ENCODE measurements at regions not wholly inside any gene's neighbourhood (a gene's known extent, or its start where the extent isn't known, plus 50 kb on each side); places are given as distances from the start of the nearest gene placed in this dataset.

GRCh38 chr1:229869240-229869639 is 197.8 kb upstream of the GALNT2 start:
- DNase-seq (ENCODE audit: low read depth): no peak
- no peak for TF ChIP-seq CTCF (IDR thresholded peaks at IDR 0.05; ENCODE audit: low read depth, low read length, missing control alignments)
- no peak overlapping the region for H3K4me3 ChIP-seq (ENCODE audit: low read depth, low read length)

- TF ChIP-seq CTCF (IDR thresholded peaks at IDR 0.05; ENCODE audit: low read depth, low read length, missing control alignments): no peak
- H3K4me3 ChIP-seq (ENCODE audit: low read depth, low read length): no peak overlapping the region
- no peak for DNase-seq (ENCODE audit: low read depth)
Observed at GRCh38 chr1:229869687-229870086, 197.4 kb upstream of the GALNT2 start.

GRCh38 chr1:229870381-229870780 is 196.7 kb upstream of the GALNT2 start:
- no peak for DNase-seq (ENCODE audit: low read depth)
- TF ChIP-seq CTCF (IDR thresholded peaks at IDR 0.05; ENCODE audit: low read depth, low read length, missing control alignments): no peak
- no peak overlapping the region for H3K4me3 ChIP-seq (ENCODE audit: low read depth, low read length)

GRCh38 chr1:229871078-229871676 is 195.9 kb upstream of the GALNT2 start:
- no peak for DNase-seq (ENCODE audit: low read depth)
- no peak for TF ChIP-seq CTCF (IDR thresholded peaks at IDR 0.05; ENCODE audit: low read depth, low read length, missing control alignments)
- H3K4me3 ChIP-seq (ENCODE audit: low read depth, low read length): no peak overlapping the region

GRCh38 chr1:229874136-229874535 is 192.9 kb upstream of the GALNT2 start:
- no peak for TF ChIP-seq CTCF (IDR thresholded peaks at IDR 0.05; ENCODE audit: low read depth, low read length, missing control alignments)
- no peak for DNase-seq (ENCODE audit: low read depth)
- no peak overlapping the region for H3K4me3 ChIP-seq (ENCODE audit: low read depth, low read length)

- no peak for TF ChIP-seq CTCF (IDR thresholded peaks at IDR 0.05; ENCODE audit: low read depth, low read length, missing control alignments)
- DNase-seq (ENCODE audit: low read depth): no peak
- no peak overlapping the region for H3K4me3 ChIP-seq (ENCODE audit: low read depth, low read length)
Observed at GRCh38 chr1:229874609-229875008, 192.4 kb upstream of the GALNT2 start.

- no peak for DNase-seq (ENCODE audit: low read depth)
- H3K4me3 ChIP-seq (ENCODE audit: low read depth, low read length): no peak overlapping the region
- TF ChIP-seq CTCF (IDR thresholded peaks at IDR 0.05; ENCODE audit: low read depth, low read length, missing control alignments): no peak
Observed at GRCh38 chr1:229875086-229875485, 192.0 kb upstream of the GALNT2 start.

All from GM12864 (cell line).